ENCODE measurements at regions not wholly inside any gene's neighbourhood (a gene's known extent, or its start where the extent isn't known, plus 50 kb on each side); places are given as distances from the start of the nearest gene placed in this dataset.

- no peak overlapping the region for H3K4me3 ChIP-seq
- DNase-seq (ENCODE audit: low spot score) = no peak
- H3K27ac ChIP-seq = no peak overlapping the region
- H3K27me3 ChIP-seq (replicated peaks; ENCODE audit: insufficient read depth) = no peaks in the 10 kb centered on the region
- H3K9me3 ChIP-seq = no peaks in the 10 kb centered on the region
- TF ChIP-seq CTCF (IDR thresholded peaks at IDR 0.05) (no peak), POLR2A (IDR thresholded peaks at IDR 0.05) (no peak), POLR2AphosphoS5 (IDR thresholded peaks at IDR 0.05) (no peak)
- no peaks in the 10 kb centered on the region for H3K4me1 ChIP-seq (replicated peaks)
- no peaks in the 10 kb centered on the region for H3K36me3 ChIP-seq
- WGBS = 74% methylated on average over 5 of the region's 5 CpGs
- intact Hi-C loops (cut with DNase I) = no loop called here
These were observed 213.1 kb upstream of the DCN start for GRCh38 chr12:91395628-91396135.

GRCh38 chr12:91394903-91395302 lies 212.3 kb upstream of the DCN start:
- 91% methylated on average over 1 of the region's 1 CpG for WGBS
- Histone ChIP-seq H3K4me3 (no peak overlapping the region), H3K36me3 (no peaks in the 10 kb centered on the region), H3K9me3 (no peaks in the 10 kb centered on the region), H3K27ac (no peak overlapping the region), H3K27me3 (replicated peaks; ENCODE audit: insufficient read depth) (no peaks in the 10 kb centered on the region), H3K4me1 (replicated peaks) (no peaks in the 10 kb centered on the region)
- TF ChIP-seq POLR2AphosphoS5 (IDR thresholded peaks at IDR 0.05) = no peak
- TF ChIP-seq CTCF (IDR thresholded peaks at IDR 0.05) = no peak
- TF ChIP-seq POLR2A (IDR thresholded peaks at IDR 0.05) = no peak
- DNase-seq (ENCODE audit: low spot score) = no peak
- intact Hi-C loops (cut with DNase I) = no loop called here

- DNase-seq (ENCODE audit: low spot score) = peak; percentile 58
- Histone ChIP-seq H3K27ac (peak overlapping the region; percentile 80 to 82), H3K4me3 (no peak overlapping the region), H3K27me3 (replicated peaks; ENCODE audit: insufficient read depth) (no peaks in the 10 kb centered on the region), H3K36me3 (no peaks in the 10 kb centered on the region), H3K9me3 (no peaks in the 10 kb centered on the region), H3K4me1 (replicated peaks) (peaks cover 19% of the 10 kb centered on the region)
- 0% methylated on average over 1 of the region's 1 CpG for WGBS
- intact Hi-C loops (cut with DNase I) = loop anchor here (5.0 kb wide), 1 partner anchor 754 kb away; no protein-coding TSS in a partner anchor
- no peak for TF ChIP-seq CTCF (IDR thresholded peaks at IDR 0.05)
- TF ChIP-seq POLR2AphosphoS5 (IDR thresholded peaks at IDR 0.05) = peak; percentile 89
These were observed 206.0 kb upstream of the DCN start for GRCh38 chr12:91388573-91388972.

- TF ChIP-seq CTCF (IDR thresholded peaks at IDR 0.05) (no peak), POLR2AphosphoS5 (IDR thresholded peaks at IDR 0.05) (no peak), POLR2A (IDR thresholded peaks at IDR 0.05) (no peak)
- DNase-seq (ENCODE audit: low spot score) = no peak
- intact Hi-C loops (cut with DNase I) = loop anchor here (5.0 kb wide), 1 partner anchor 755 kb away; no protein-coding TSS in a partner anchor
- peak overlapping the region; percentile 80 to 82 for H3K27ac ChIP-seq
- no peaks in the 10 kb centered on the region for H3K9me3 ChIP-seq
- no peaks in the 10 kb centered on the region for H3K27me3 ChIP-seq (replicated peaks; ENCODE audit: insufficient read depth)
- peaks cover 19% of the 10 kb centered on the region for H3K4me1 ChIP-seq (replicated peaks)
- H3K36me3 ChIP-seq = no peaks in the 10 kb centered on the region
- 26% methylated on average over 2 of the region's 2 CpGs for WGBS
- H3K4me3 ChIP-seq = no peak overlapping the region
These were observed 205.0 kb upstream of the DCN start for GRCh38 chr12:91387461-91388134.

- H3K27ac ChIP-seq = no peak overlapping the region
- WGBS = 93% methylated on average over 2 of the region's 2 CpGs
- H3K36me3 ChIP-seq = no peaks in the 10 kb centered on the region
- no peak overlapping the region for H3K4me3 ChIP-seq
- H3K9me3 ChIP-seq = no peaks in the 10 kb centered on the region
- no peaks in the 10 kb centered on the region for H3K27me3 ChIP-seq (replicated peaks; ENCODE audit: insufficient read depth)
- peaks cover 19% of the 10 kb centered on the region for H3K4me1 ChIP-seq (replicated peaks)
- intact Hi-C loops (cut with DNase I) = loop anchor here (5.0 kb wide), 2 partner anchors 192 to 757 kb away; no protein-coding TSS in a partner anchor
- no peak for DNase-seq (ENCODE audit: low spot score)
- TF ChIP-seq POLR2AphosphoS5 (IDR thresholded peaks at IDR 0.05) (no peak), CTCF (IDR thresholded peaks at IDR 0.05) (no peak)
These were observed 202.2 kb upstream of the DCN start for GRCh38 chr12:91384806-91385205.
